Upper lobe of left lung (tissue), 4 donors: ENCODE measurements at regions not wholly inside any gene's neighbourhood (a gene's known extent, or its start where the extent isn't known, plus 50 kb on each side); places are given as distances from the start of the nearest gene placed in this dataset.

ENCODE experiments used
- CTCF ChIP-seq, 6 experiments: fragments of 450-650 bp in 4 of 6; fragments of 200-600 bp in 2 of 6; sonication (generic) in 2 of 6; IDR thresholded peaks; one replicate each; pipeline ENCODE4 v1.5.1; 2016 to 2019; ENCODE audit warnings: antibody characterized with exemption in 6 of 6
- EP300 ChIP-seq, 4 donors: sonication (generic); formaldehyde crosslinking; IDR thresholded peaks; one replicate each; pipeline ENCODE4 v1.5.1; 2017; ENCODE audit warnings: antibody characterized with exemption in 4 of 4, control low read depth in 2 of 4
- POLR2AphosphoS5 ChIP-seq, 2 donors: sonication (generic); formaldehyde crosslinking; IDR thresholded peaks; one replicate each; pipeline ENCODE4 v1.5.1; 2017; ENCODE audit warnings: antibody characterized with exemption in 2 of 2

GRCh38 chr11:32323814-32324130 lies 111.6 kb downstream of the WT1 start:
- TF ChIP-seq CTCF (IDR thresholded peaks at IDR 0.05) (no peak), POLR2AphosphoS5 (IDR thresholded peaks at IDR 0.05) (no peak), EP300 (IDR thresholded peaks at IDR 0.05) (no peak)
